HG02759 (cell line): ENCODE measurements at regions not wholly inside any gene's neighbourhood (a gene's known extent, or its start where the extent isn't known, plus 50 kb on each side); places are given as distances from the start of the nearest gene placed in this dataset.
"Not testable (repeated sequence)": the region's sequence is repeated elsewhere in the genome, so short reads cannot be mapped to it uniquely, and the experiment has no call there.

Experiments used
- ATAC-seq: cut with Tn5 transposase; IDR thresholded peaks from one replicate; pipeline ENCODE4 v1.9.1; 2021; ENCODE audit warnings: mild to moderate bottlenecking, moderate library complexity; ENCODE audit not compliant: unreplicated experiment

GRCh38 chr12:11535127-11535526 is 114.3 kb upstream of the ETV6 start:
- ATAC-seq: no peak

- ATAC-seq: no peak
Observed at GRCh38 chr12:11539156-11539555, 110.3 kb upstream of the ETV6 start.

- ATAC-seq: no peak
Observed at GRCh38 chr12:11540156-11540555, 109.3 kb upstream of the ETV6 start.

DNA sequence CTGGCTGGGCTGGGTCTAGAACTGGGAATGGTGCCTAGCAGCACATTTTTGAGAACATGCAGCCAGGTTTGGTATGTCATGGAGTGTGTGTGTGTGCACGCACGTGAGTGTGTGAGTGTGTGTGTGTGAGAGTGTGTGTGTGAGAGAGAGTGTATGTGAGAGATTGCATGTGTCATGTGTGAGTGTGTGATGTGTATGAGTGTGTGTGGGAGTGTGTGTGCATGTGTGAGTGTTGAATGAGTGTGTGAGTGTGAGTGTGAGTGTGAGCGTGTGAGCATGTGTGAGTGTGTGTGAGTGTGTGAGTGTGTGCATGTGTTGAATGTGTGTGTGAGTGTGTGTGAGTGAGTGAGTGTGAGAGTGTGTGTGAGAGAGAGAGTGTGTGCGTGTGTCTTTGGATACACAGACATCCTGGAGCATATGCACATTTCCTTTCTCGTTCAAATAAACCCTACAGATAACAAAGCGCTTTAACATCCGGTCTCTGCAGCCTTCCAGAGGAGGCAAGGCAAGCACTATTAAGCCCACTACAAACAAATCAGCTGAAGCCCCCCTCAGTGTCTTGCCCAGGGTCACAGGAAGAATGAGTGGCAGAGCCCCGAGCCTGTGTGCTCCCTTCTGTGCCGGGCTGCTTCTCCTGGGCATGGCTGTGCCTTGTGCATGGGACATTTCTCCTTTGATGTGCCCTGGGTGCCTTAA is 108.7 kb upstream of the ETV6 start:
- ATAC-seq: no peak

GRCh38 chr12:11542599-11542998 is 106.9 kb upstream of the ETV6 start:
- ATAC-seq: no peak

GRCh38 chr12:11543457-11544158 is 105.9 kb upstream of the ETV6 start:
- ATAC-seq: no peak

DNA sequence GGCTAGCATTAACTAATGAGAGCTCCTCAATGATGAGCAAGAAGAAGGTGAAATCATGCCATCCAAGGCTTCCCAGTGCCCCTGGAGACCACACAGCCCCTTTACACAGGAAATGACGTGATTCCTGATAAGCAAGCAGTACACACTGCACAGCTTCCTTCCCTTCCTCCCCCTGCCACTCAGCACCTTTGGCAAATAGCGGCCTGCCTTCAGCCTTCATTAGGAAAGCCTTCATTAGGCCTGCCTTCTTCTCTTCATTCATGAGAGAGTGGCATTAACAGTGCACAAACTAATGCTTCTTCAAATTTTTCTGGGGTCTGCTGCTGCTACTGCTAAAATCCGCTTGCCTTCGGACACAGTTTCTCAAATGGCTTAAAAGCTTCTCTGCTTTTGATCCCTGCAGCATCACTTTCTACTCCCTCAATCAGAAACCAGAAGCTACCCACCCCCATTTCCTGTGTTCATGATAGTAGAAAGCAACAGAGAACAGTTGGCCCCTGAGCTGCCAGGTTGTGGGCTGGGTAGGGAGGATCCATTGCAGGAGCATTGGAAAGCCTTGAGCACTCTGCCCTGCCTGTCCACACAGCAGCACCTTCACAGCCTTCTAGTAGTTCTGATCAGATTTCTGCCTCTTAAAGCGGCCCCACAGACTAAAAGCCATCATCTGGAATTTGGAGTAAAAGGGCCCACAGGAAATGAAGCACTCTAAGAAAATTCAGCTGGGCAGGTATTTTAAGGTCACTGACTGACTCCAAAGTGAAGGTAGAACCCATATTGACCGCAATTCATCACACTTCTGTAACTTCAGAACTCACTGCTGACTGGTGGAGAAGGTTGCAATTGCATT is 103.8 kb upstream of the ETV6 start:
- peak; percentile 82 for ATAC-seq

DNA sequence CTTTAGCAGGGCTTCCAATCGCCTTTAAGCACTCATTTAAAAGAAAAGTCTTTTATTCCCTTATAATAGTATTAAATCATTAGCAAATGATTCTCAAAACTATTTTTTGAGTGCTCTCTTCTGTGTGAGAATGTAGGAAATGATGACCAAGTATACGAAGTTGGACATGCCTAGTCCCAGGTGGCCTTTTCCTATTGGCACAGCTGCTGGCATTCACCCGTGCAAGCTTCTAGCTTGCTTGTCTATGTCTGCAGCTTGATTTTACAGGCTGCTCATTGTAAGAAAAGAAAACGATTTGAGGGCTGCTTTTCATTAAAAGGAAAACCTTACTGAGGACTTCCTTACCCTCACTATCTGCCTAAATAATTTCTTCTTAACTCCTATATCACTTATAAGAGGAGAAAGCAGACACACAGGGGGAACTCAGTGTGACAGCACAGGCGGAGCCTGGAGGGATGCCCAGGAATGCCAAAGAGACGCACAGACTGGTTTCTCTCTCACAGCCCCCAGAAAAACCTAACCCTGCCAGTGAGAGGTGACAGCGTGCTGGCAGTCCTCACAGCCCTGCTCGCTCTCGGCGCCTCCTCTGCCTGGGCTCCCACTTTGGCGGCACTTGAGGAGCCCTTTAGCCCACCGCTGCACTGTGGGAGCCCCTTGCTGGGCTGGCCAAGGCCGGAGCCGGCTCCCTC is 102.7 kb upstream of the ETV6 start:
- not testable (repeated sequence) for ATAC-seq

DNA sequence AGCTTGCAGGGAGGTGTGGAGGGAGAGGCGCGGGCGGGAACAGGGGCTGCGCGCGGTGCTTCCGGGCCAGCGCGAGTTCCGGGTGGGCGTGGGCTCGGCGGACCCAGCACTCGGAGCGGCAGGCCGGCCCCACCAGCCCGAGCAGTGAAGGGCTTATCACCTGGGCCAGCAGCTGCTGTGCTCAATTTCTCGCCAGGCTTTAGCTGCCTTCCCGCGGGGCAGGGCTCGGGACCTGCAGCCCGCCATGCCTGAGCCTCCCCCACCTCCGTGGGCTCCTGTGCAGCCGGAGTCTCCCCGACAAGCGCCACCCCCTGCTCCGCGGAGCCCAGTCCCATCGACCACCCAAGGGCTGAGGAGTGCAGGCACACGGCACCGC is 102.2 kb upstream of the ETV6 start:
- ATAC-seq: not testable (repeated sequence)

GRCh38 chr12:11549119-11549518 is 100.4 kb upstream of the ETV6 start:
- no peak for ATAC-seq

- ATAC-seq: peak; percentile 84
Observed at GRCh38 chr12:11553871-11554533, 95.5 kb upstream of the ETV6 start.

- ATAC-seq: no peak
Observed at GRCh38 chr12:11555195-11555594, 94.3 kb upstream of the ETV6 start.

DNA sequence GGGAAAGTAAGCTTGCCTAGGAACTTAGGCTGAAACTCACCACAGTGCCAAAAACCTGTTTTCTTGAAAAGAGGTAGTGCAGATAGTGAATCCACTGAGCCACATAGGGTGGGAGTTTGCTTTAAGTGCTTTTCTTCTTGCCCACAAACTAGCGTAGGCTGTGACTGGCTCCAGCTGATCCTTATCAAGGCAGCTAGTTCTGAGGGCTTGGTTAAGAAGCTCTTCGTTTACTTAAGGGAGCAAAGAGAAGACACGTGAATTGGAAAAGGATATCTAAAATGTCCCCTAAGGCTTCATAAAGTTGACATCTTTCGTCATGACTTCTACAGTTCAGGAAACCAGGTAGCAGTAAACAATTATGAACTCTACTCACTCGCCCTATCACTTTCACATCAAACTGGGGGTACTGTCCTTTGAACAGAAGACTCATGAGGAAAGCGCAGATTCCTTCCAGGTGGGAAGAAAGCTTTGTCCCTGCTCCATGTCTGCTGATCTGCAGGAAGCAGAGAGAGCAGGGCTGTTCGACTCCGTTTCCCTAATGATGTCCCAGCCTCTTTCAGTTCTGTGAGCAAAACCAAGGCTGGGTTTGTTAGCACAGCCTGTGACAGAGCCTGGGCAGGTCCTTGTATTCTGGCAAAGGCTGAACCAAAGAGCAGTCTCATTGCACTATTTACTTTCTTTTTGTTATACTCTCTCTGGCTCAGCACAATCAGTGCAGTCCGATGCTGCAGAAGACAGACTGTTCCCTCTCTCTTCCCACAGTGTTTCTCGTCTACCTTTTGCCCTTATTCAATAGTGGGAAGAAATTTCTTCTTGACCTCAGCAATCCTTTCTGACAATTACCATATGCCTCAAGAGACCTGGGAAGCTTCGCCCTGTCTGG is 93.5 kb upstream of the ETV6 start:
- no peak for ATAC-seq

GRCh38 chr12:11556682-11557081 is 92.8 kb upstream of the ETV6 start:
- ATAC-seq: no peak

DNA sequence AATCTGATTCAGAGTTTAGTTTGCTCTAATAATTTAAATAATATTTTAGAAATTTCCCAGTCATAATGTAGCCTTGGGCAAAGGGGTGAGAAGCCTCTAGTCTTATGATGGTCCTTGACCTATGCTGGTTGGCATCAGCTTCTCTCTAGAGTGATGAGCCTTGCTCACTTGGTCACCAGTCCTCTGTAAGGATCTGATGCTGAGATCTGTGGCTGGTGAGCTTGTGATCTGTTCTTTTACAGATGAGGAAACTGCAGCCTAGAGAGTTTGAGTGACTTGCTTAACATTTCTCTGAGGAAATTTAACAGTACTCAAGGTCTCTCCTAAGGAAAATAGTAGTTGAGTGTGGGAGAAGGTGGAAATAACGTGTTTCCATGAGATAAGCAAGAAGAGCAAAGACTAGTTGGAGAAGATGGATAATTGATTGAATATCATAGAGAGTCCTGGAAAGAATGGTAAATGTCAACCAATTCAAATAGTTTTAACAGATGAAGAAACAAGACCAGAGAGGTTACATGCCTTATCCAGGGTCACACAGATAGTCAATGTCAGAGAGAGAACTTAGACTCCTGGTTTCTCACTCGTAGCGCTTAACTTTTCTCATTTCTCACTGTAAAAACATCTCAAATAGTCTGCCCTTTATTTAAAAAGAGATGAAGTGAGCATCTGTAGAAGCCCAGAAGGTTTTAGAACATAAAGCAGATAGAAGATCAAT is 89.7 kb upstream of the ETV6 start:
- no peak for ATAC-seq

GRCh38 chr12:11561411-11561810 is 88.1 kb upstream of the ETV6 start:
- no peak for ATAC-seq

GRCh38 chr12:11563785-11564739 is 85.4 kb upstream of the ETV6 start:
- no peak for ATAC-seq
